HepG2 (cell line): ENCODE measurements at regions not wholly inside any gene's neighbourhood (a gene's known extent, or its start where the extent isn't known, plus 50 kb on each side); places are given as distances from the start of the nearest gene placed in this dataset.

Experiments used
- ADNP ChIP-seq: sonication (generic); formaldehyde crosslinking; IDR thresholded peaks from 2 replicates; pipeline ENCODE4 v1.4.0; 2020; ENCODE audit warnings: missing genetic modification reagents
- CHD4 ChIP-seq: fragments of 200-600 bp; sonication (generic); IDR thresholded peaks from 2 replicates; pipeline ENCODE4 v1.7.0; 2017; ENCODE audit warnings: mild to moderate bottlenecking, low read length, borderline replicate concordance
- GATAD2A ChIP-seq: IDR thresholded peaks from 2 replicates; pipeline ENCODE4 v1.6.1; 2016
- JUN ChIP-seq: sonication (generic); formaldehyde crosslinking; IDR thresholded peaks from 2 replicates; pipeline ENCODE4 v1.4.0; 2020; ENCODE audit warnings: mild to moderate bottlenecking, missing genetic modification reagents
- MAFF ChIP-seq: IDR thresholded peaks from 2 replicates; pipeline ENCODE4 v1.6.1; 2011; ENCODE audit warnings: low read depth, low read length, improper control_type of control experiment
- PHF21A ChIP-seq: sonication (generic); formaldehyde crosslinking; IDR thresholded peaks from 2 replicates; pipeline ENCODE4 v1.5.0; 2020; ENCODE audit warnings: mild to moderate bottlenecking, missing genetic modification reagents
- TBP ChIP-seq: sonication (generic); formaldehyde crosslinking; IDR thresholded peaks from 2 replicates; pipeline ENCODE4 v1.5.0; 2020; ENCODE audit warnings: missing genetic modification reagents
- ZNF121 ChIP-seq: sonication (generic); formaldehyde crosslinking; IDR thresholded peaks from 2 replicates; pipeline ENCODE4 v1.5.0; 2020; ENCODE audit warnings: mild to moderate bottlenecking, missing genetic modification reagents
- ZNF430 ChIP-seq: sonication (generic); formaldehyde crosslinking; IDR thresholded peaks from 2 replicates; pipeline ENCODE4 v1.9.0; 2021; ENCODE audit warnings: mild to moderate bottlenecking, missing genetic modification reagents
- ZNF776 ChIP-seq: sonication (generic); formaldehyde crosslinking; IDR thresholded peaks from 2 replicates; pipeline ENCODE4 v1.4.0; 2020; ENCODE audit warnings: mild to moderate bottlenecking, missing genetic modification reagents
- ZNF777 ChIP-seq: sonication (generic); formaldehyde crosslinking; IDR thresholded peaks from 2 replicates; pipeline ENCODE4 v1.4.0; 2020; ENCODE audit warnings: missing genetic modification reagents
- TF ChIP-seq, protein P1 (sequence below), 2 experiments: fragments of 450-650 bp in 1 of 2; sonication (generic) in 1 of 2; formaldehyde crosslinking in 1 of 2; IDR thresholded peaks; 2 replicates each; pipeline versions ENCODE4 v1.6.1 to v1.8.0; 2016 to 2022; ENCODE audit warnings: antibody characterized with exemption in 1 of 2, mild to moderate bottlenecking in 1 of 2, missing genetic modification reagents in 1 of 2
- TF ChIP-seq, protein P2 (sequence below): sonication (generic); formaldehyde crosslinking; IDR thresholded peaks from 2 replicates; pipeline ENCODE4 v1.8.0; 2022; ENCODE audit warnings: missing genetic modification reagents, mild to moderate bottlenecking, moderate library complexity, borderline replicate concordance
- TF ChIP-seq, protein P3 (sequence below): sonication (generic); formaldehyde crosslinking; conservative IDR thresholded peaks from 2 replicates; pipeline ENCODE4 v1.4.0; 2020; ENCODE audit warnings: mild to moderate bottlenecking, missing genetic modification reagents, moderate library complexity

DNA sequence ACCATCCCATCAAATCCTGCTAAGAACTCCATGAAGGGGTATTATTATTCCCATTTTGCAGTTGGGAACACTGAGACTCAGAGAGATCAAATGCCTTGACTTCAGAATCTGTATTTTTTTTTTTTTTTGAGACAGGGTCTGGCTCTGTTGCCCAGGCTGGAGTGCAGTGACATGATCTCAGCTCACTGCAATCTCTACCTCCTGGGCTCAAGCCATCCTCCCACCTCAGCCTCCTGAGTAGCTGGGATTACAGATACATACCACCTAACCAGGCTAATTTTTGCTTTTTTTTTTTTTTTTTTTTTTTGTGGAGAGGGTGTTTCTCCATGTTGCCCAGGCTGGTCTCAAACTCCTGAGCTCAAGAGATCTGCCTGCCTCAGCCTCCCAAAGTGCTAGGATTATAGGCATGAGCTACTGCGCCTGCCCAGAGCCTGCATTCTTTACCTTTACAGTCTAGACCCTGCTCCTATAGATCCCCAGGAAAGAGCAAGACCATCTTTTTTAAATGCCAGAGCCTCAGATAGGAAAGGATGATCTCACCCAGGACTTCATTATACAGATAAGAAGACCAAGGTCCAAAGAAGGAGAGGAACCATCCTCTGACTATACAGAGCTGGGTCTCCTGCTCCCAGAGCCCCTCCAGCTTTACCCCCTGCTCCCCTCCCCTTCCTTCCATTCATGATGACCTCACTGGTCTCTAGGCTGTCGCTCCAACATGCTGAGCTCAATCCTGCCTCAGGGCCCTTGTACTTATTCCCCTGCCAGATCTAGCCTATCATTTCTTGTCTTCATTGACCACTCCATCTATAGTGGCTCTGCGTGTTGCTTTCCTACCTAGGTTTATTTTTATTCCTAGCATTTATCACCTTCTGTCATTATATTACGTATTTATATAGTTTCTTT is 138.6 kb downstream of the CEBPB start (continued):
- TF ChIP-seq GATAD2A (CRISPR knock-in tag) (peak; percentile 26; the same call in 1 of the 2 replicates), ZNF121 (CRISPR knock-in tag) (peak; percentile 87; the same call in 1 of the 2 replicates), MAFF (no peak), ZNF776 (no peak), TBP (CRISPR knock-in tag) (no peak), ADNP (CRISPR knock-in tag) (0 out of 2 replicates have a peak, but pooled peaks have one; percentile 21), PHF21A (peak; percentile 35), CHD4 (peak; percentile 13; the same call in 1 of the 2 replicates), ZNF777 (CRISPR knock-in tag) (no peak), JUN (CRISPR knock-in tag) (peak; percentile 49; the same call in 1 of the 2 replicates), ZNF430 (CRISPR knock-in tag) (0 out of 2 replicates have a peak, but pooled peaks have one; percentile 17)
- TF ChIP-seq, protein P1, sequence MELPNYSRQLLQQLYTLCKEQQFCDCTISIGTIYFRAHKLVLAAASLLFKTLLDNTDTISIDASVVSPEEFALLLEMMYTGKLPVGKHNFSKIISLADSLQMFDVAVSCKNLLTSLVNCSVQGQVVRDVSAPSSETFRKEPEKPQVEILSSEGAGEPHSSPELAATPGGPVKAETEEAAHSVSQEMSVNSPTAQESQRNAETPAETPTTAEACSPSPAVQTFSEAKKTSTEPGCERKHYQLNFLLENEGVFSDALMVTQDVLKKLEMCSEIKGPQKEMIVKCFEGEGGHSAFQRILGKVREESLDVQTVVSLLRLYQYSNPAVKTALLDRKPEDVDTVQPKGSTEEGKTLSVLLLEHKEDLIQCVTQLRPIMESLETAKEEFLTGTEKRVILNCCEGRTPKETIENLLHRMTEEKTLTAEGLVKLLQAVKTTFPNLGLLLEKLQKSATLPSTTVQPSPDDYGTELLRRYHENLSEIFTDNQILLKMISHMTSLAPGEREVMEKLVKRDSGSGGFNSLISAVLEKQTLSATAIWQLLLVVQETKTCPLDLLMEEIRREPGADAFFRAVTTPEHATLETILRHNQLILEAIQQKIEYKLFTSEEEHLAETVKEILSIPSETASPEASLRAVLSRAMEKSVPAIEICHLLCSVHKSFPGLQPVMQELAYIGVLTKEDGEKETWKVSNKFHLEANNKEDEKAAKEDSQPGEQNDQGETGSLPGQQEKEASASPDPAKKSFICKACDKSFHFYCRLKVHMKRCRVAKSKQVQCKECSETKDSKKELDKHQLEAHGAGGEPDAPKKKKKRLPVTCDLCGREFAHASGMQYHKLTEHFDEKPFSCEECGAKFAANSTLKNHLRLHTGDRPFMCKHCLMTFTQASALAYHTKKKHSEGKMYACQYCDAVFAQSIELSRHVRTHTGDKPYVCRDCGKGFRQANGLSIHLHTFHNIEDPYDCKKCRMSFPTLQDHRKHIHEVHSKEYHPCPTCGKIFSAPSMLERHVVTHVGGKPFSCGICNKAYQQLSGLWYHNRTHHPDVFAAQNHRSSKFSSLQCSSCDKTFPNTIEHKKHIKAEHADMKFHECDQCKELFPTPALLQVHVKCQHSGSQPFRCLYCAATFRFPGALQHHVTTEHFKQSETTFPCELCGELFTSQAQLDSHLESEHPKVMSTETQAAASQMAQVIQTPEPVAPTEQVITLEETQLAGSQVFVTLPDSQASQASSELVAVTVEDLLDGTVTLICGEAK (IDR thresholded peaks at IDR 0.05), result no peak
- TF ChIP-seq, protein P1 (CRISPR knock-in tag; IDR thresholded peaks at IDR 0.05), result no peak
- TF ChIP-seq, protein P2, sequence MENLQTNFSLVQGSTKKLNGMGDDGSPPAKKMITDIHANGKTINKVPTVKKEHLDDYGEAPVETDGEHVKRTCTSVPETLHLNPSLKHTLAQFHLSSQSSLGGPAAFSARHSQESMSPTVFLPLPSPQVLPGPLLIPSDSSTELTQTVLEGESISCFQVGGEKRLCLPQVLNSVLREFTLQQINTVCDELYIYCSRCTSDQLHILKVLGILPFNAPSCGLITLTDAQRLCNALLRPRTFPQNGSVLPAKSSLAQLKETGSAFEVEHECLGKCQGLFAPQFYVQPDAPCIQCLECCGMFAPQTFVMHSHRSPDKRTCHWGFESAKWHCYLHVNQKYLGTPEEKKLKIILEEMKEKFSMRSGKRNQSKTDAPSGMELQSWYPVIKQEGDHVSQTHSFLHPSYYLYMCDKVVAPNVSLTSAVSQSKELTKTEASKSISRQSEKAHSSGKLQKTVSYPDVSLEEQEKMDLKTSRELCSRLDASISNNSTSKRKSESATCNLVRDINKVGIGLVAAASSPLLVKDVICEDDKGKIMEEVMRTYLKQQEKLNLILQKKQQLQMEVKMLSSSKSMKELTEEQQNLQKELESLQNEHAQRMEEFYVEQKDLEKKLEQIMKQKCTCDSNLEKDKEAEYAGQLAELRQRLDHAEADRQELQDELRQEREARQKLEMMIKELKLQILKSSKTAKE (CRISPR knock-in tag), result no peak
- TF ChIP-seq, protein P3, sequence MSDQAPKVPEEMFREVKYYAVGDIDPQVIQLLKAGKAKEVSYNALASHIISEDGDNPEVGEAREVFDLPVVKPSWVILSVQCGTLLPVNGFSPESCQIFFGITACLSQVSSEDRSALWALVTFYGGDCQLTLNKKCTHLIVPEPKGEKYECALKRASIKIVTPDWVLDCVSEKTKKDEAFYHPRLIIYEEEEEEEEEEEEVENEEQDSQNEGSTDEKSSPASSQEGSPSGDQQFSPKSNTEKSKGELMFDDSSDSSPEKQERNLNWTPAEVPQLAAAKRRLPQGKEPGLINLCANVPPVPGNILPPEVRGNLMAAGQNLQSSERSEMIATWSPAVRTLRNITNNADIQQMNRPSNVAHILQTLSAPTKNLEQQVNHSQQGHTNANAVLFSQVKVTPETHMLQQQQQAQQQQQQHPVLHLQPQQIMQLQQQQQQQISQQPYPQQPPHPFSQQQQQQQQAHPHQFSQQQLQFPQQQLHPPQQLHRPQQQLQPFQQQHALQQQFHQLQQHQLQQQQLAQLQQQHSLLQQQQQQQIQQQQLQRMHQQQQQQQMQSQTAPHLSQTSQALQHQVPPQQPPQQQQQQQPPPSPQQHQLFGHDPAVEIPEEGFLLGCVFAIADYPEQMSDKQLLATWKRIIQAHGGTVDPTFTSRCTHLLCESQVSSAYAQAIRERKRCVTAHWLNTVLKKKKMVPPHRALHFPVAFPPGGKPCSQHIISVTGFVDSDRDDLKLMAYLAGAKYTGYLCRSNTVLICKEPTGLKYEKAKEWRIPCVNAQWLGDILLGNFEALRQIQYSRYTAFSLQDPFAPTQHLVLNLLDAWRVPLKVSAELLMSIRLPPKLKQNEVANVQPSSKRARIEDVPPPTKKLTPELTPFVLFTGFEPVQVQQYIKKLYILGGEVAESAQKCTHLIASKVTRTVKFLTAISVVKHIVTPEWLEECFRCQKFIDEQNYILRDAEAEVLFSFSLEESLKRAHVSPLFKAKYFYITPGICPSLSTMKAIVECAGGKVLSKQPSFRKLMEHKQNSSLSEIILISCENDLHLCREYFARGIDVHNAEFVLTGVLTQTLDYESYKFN, result 0 out of 2 replicates have a peak, but pooled peaks have one; percentile 15
